DND-41 (cell line): ENCODE measurements at regions not wholly inside any gene's neighbourhood (a gene's known extent, or its start where the extent isn't known, plus 50 kb on each side); places are given as distances from the start of the nearest gene placed in this dataset.

Experiments
- EZH2 ChIP-seq: IDR thresholded peaks from 3 replicates; pipeline ENCODE4 v1.6.1; 2012; ENCODE audit warnings: borderline replicate concordance, low read depth, mild to moderate bottlenecking, moderate library complexity, low read length, inconsistent platforms; ENCODE audit not compliant: severe bottlenecking
- TF ChIP-seq, protein P1 (sequence below): IDR thresholded peaks from 2 replicates; pipeline ENCODE4 v1.5.1; 2012; ENCODE audit warnings: borderline replicate concordance, low read length, moderate library complexity, mild to moderate bottlenecking; ENCODE audit not compliant: poor library complexity, severe bottlenecking; ENCODE audit errors: extremely low read depth

DNA sequence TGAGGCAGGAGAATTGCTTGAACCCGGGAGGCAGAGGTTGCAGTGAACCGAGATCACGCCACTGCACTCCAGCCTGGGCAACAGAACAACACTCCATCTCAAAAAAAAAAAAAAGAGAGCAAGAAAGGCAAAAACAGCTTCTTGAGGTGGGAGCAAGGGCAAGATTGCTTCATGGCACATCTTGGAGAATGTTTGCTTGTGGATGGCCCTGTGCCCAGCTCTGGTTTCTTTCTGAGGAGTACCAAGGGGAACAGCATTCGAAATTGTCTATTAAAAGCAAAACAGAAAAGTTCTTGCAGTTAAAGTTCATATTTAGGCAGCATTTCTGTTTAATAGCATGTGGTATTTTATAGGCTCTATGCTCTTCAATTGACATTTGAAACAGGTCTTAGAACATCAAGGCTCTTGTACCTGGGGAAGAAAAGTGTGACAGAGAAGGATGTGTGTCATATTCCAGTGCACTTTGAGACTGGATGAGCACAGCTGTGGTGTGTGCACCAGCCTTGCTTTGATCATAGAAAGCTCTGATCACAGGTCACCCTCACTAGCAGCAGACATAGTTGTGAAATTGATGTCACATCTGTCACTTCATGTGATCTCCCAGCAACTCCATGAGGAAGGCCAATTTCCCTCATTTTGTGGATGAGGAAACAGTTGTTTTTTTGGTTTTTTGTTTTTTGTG is 154.3 kb downstream of the UXS1 start:
- TF ChIP-seq, protein P1, sequence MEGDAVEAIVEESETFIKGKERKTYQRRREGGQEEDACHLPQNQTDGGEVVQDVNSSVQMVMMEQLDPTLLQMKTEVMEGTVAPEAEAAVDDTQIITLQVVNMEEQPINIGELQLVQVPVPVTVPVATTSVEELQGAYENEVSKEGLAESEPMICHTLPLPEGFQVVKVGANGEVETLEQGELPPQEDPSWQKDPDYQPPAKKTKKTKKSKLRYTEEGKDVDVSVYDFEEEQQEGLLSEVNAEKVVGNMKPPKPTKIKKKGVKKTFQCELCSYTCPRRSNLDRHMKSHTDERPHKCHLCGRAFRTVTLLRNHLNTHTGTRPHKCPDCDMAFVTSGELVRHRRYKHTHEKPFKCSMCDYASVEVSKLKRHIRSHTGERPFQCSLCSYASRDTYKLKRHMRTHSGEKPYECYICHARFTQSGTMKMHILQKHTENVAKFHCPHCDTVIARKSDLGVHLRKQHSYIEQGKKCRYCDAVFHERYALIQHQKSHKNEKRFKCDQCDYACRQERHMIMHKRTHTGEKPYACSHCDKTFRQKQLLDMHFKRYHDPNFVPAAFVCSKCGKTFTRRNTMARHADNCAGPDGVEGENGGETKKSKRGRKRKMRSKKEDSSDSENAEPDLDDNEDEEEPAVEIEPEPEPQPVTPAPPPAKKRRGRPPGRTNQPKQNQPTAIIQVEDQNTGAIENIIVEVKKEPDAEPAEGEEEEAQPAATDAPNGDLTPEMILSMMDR, result no peak
- TF ChIP-seq EZH2, result no peak
